ENCODE measurements at regions not wholly inside any gene's neighbourhood (a gene's known extent, or its start where the extent isn't known, plus 50 kb on each side); places are given as distances from the start of the nearest gene placed in this dataset.
"Not testable (repeated sequence)": the region's sequence is repeated elsewhere in the genome, so short reads cannot be mapped to it uniquely, and the experiment has no call there.

GRCh38 chr4:3955321-3956164, 189.4 kb downstream of the ADRA2C start:
- DNase-seq (ENCODE audit: low read depth in 3 of 3) = peak; percentile 97 to 99 (median 98)

DNA sequence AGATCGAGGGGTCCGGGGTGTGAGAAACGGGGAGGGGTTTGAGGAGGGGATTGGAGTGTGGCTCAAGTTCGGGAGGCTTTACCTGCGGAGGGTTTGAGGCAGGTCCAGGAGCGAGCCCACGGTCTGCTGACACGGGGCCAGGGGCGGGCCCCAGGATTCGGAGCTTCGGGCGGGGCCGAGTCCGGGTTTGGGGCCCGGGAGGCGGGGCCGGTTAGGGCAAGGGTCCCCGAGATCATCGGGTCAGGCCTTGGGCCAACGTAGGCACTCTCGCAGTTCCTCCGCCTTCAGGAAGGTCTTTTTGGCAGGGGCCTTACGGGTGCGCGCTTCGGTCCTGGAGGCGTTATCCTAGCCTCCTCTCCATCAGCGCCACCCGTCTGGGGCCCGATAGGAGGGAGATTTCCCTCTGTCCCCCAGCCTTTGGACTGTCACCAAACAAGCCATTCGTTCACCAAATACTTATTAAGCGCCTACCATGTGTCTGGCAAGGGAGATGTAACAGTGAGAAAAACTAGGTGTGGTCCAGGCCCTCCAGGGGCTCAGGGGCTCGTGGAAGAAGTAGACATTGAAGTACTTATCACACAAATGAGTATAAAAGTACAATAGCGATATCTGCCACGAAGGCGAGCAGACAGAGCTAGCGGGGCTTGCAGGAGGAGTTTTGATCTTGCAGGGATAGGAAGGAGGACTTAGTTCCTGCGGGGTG, 190.1 kb downstream of the ADRA2C start:
- peak in 1 of 3 donors; percentile 8 for DNase-seq (ENCODE audit: low read depth in 3 of 3)

GRCh38 chr4:3961091-3961672, 195.0 kb downstream of the ADRA2C start:
- DNase-seq (ENCODE audit: low read depth in 3 of 3) = not testable (repeated sequence)

GRCh38 chr4:3964572-3965278, 198.5 kb downstream of the ADRA2C start:
- DNase-seq (ENCODE audit: low read depth in 3 of 3) = not testable (repeated sequence)

DNA sequence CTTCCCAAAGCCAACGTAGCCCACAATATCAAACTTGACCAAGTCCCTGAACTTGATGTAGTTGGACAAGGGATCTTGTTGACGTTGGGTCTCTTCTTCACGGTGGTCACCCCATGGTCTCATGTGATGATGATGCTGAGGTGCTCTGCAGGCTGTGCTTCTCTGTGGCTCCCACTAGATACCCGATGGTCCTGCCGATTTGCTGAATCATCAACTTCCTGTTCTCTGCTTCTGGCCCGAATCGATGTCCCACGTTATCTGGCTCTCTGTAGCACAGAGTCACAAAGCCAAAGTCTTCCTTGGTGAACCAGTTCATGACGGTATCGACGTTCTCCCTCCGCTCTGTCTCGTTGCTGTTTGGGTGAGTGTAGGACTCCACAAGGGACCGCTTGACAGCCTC, 201.0 kb downstream of the ADRA2C start:
- DNase-seq (ENCODE audit: low read depth in 3 of 3) = not testable (repeated sequence)

GRCh38 chr4:3972626-3973025, 206.4 kb downstream of the ADRA2C start:
- not testable (repeated sequence) for DNase-seq (ENCODE audit: low read depth in 3 of 3)

DNA sequence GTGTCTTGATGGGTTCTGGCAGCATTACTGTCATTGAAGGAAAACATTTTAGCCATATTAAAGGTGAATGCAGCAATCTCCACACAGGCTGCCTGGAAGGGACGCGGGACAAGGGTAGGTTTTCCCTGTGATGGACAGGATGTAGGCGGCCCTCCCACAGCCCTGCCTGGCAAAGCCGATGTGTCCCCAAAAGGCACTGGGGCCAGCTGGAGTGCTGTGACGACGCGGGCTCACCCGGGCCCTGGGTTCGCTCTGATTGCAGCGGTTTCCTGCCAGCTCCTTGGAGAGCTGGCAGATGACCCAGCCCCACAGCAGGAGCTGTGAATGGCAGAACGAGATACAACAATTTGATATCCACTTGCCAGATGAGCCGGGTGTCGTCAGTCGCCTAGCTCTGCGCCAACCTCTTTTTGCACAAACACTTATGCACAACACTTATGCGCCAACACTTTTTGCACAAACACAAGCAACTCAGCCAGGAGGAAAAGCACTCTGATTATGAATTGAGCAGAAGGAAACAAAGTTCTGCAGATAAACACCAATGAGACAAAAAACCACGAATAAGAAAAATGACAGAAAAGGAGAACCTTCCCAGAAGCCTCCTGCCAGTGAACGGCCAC, 207.5 kb downstream of the ADRA2C start:
- DNase-seq (ENCODE audit: low read depth in 3 of 3) = not testable (repeated sequence)

GRCh38 chr4:3983518-3984125, 217.4 kb downstream of the ADRA2C start:
- not testable (repeated sequence) for DNase-seq (ENCODE audit: low read depth in 3 of 3)

DNA sequence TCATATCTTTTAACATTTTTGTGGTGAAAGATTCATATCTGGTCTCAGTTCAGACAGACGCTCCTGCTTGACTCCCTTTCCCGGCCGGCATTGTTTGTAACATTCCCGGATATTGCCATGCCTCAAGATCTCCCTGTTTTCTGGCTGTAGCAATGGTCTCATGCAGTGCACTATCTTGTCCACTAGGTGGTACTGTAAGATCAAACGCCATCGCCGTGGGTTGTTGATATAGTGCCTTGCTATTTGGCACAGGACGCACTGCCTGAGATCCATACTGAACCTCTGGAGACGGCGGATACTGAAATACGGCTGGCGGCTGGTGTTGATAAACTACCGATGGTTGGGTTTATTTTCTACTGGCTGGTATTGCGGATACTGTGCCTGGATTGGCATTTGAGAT, 218.6 kb downstream of the ADRA2C start:
- not testable (repeated sequence) for DNase-seq (ENCODE audit: low read depth in 3 of 3)

DNA sequence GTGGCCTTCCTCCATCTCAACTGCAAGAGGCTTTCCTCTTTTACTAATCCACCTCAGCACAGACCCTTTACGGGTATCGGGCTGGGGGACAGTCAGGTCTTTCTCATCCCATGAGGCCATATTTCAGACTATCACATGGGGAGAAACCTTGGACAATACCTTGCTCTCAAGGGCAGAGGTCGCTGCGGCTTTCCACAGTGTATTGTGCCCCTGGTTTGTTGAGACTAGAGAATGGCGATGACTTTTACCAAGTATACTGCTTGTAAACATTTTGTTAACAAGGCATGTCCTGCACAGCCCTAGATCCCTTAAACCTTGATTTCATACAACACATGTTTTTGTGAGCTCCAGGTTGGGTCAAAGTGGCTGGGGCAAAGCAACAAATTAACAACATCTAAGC, 220.2 kb downstream of the ADRA2C start:
- DNase-seq (ENCODE audit: low read depth in 3 of 3) = not testable (repeated sequence)

- not testable (repeated sequence) for DNase-seq (ENCODE audit: low read depth in 3 of 3)
Observed at GRCh38 chr4:3997386-3997785, 229.3 kb downstream of the OTOP1 start.

- not testable (repeated sequence) for DNase-seq (ENCODE audit: low read depth in 3 of 3)
Observed at GRCh38 chr4:4004036-4004435, 222.7 kb downstream of the OTOP1 start.

- DNase-seq (ENCODE audit: low read depth in 3 of 3) = not testable (repeated sequence)
Observed at GRCh38 chr4:4004702-4005101, 222.0 kb downstream of the OTOP1 start.

- DNase-seq (ENCODE audit: low read depth in 3 of 3) = not testable (repeated sequence)
Observed at GRCh38 chr4:4006356-4006755, 220.4 kb downstream of the OTOP1 start.

- DNase-seq (ENCODE audit: low read depth in 3 of 3) = not testable (repeated sequence)
Observed at GRCh38 chr4:4019071-4019470, 207.7 kb downstream of the OTOP1 start.

DNA sequence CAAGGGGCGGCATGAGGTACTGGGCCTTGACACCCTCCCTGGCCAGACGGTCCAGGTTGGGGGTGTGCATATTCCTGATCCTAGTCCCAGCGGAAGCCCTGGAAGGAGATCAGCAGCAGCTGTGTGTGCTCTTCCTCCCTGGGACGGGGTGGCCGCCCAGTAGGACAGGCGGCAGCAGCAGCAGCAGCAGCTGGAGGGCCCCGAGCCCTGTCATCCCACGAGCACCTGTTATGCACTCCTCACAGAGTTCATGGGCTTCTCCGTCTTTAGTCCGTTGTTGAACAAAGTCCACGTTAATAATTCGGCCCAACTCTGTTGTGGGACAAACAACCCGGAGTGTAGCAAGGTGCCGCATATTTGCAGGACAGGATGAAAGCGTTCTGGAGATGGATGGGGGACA, 205.6 kb downstream of the OTOP1 start:
- DNase-seq (ENCODE audit: low read depth in 3 of 3) = not testable (repeated sequence)

DNA sequence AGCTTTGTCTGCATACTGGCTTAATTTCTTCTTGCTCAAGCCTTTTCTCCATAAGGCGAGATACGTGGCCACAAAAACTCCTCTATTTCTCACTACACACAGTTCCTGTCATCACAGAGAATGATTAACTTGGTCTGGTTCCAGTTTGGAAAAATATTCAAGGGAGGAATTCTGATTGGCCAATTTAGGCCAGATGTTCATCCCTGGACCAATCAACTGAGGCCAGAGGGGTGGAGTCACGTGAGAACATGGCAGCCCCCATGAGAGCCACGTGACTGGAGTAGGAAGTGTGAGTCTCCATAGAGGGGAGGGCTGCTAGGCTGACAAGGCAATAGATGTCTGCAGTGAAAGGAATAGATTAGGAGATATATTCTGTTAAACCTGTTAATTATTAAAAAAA, 200.0 kb downstream of the OTOP1 start:
- not testable (repeated sequence) for DNase-seq (ENCODE audit: low read depth in 3 of 3)

GRCh38 chr4:4028752-4029151, 198.0 kb downstream of the OTOP1 start:
- DNase-seq (ENCODE audit: low read depth in 3 of 3) = not testable (repeated sequence)

GRCh38 chr4:4030509-4030908, 196.2 kb downstream of the OTOP1 start:
- DNase-seq (ENCODE audit: low read depth in 3 of 3) = not testable (repeated sequence)

DNA sequence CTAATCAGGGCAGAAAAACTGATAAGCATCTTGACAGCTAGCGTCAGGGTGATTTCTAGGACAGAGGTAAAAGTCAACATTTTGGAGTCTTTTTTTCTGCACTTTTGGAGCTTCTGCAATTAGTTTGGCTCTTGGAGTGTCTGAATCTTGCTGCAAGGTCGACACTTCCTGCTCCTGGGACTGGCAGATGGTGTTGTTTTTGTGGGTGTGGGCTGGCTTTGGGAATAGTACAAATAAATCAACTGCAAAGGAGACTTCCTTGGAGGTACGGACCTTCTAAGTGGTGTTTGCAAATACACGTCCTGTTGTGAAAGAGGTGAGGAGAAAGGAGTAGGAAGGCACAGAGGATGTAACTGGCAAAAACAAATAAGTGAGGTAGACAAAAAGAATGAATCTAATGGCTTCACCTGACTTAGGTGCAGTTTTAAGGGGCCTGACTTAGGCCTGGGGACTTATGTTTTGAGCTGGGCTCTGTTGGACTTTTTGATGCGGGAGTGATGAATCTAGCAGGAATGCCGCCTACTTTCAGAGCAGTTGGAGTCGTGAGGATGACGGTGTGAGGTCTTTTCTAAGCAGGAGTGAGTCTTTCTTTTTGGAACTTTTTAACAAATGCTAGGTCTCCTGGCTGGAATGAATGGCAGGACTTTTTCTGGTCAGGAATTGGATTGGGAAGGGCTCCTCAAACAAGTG, 195.1 kb downstream of the OTOP1 start:
- not testable (repeated sequence) for DNase-seq (ENCODE audit: low read depth in 3 of 3)
